Glutamatergic neuron (in vitro differentiated cells): ENCODE measurements at regions not wholly inside any gene's neighbourhood (a gene's known extent, or its start where the extent isn't known, plus 50 kb on each side); places are given as distances from the start of the nearest gene placed in this dataset.

ENCODE experiments used
- DNase-seq: peaks from one replicate; pipeline ENCODE4 v3.0.0; 2022
- H3K27ac Mint-ChIP-seq: one replicate; pipeline ENCODE4 v1.8.0; 2020; ENCODE audit warnings: mild to moderate bottlenecking, mixed read lengths, inconsistent platforms; ENCODE audit not compliant: unreplicated experiment
- H3K27me3 Mint-ChIP-seq: one replicate; pipeline ENCODE4 v1.8.0; 2020; ENCODE audit warnings: mild to moderate bottlenecking, moderate library complexity, mixed read lengths, inconsistent platforms; ENCODE audit not compliant: unreplicated experiment
- H3K36me3 Mint-ChIP-seq: one replicate; pipeline ENCODE4 v1.8.0; 2020; ENCODE audit warnings: mild to moderate bottlenecking, mixed read lengths, inconsistent platforms; ENCODE audit not compliant: unreplicated experiment
- H3K4me1 Mint-ChIP-seq: one replicate; pipeline ENCODE4 v1.8.0; 2020; ENCODE audit warnings: mild to moderate bottlenecking, low read depth, mixed read lengths, inconsistent platforms; ENCODE audit not compliant: unreplicated experiment
- H3K4me3 Mint-ChIP-seq: one replicate; pipeline ENCODE4 v1.8.0; 2020; ENCODE audit warnings: mild to moderate bottlenecking, mixed read lengths, inconsistent platforms; ENCODE audit not compliant: unreplicated experiment
- H3K9me3 Mint-ChIP-seq: one replicate; pipeline ENCODE4 v1.8.0; 2020; ENCODE audit warnings: mild to moderate bottlenecking, moderate library complexity, mixed read lengths, inconsistent platforms; ENCODE audit not compliant: unreplicated experiment
- CTCF ChIP-seq: fragments of 200-600 bp; sonication (generic); IDR thresholded peaks from one replicate; pipeline ENCODE4 v1.5.0; 2021; ENCODE audit not compliant: partially characterized antibody, unreplicated experiment

GRCh38 chr17:77649717-77650211, 308.7 kb upstream of the TNRC6C start:
- peaks cover 8% of the 10 kb centered on the region for H3K9me3 Mint-ChIP-seq
- no peak overlapping the region for H3K4me3 Mint-ChIP-seq
- H3K4me1 Mint-ChIP-seq: peaks cover 18% of the 10 kb centered on the region
- H3K27ac Mint-ChIP-seq: peak overlapping the region; percentile 28
- no peak for DNase-seq
- no peak for TF ChIP-seq CTCF
- peaks cover 26% of the 10 kb centered on the region for H3K36me3 Mint-ChIP-seq
- peaks cover 2% of the 10 kb centered on the region for H3K27me3 Mint-ChIP-seq

- H3K27me3 Mint-ChIP-seq: peaks cover 9% of the 10 kb centered on the region
- H3K27ac Mint-ChIP-seq: no peak overlapping the region
These were observed 306.5 kb upstream of the TNRC6C start for GRCh38 chr17:77651988-77652387.

GRCh38 chr17:77654296-77654695, 304.2 kb upstream of the TNRC6C start:
- H3K27me3 Mint-ChIP-seq: peaks cover 11% of the 10 kb centered on the region
- TF ChIP-seq CTCF: no peak
- H3K4me3 Mint-ChIP-seq: no peak overlapping the region
- H3K27ac Mint-ChIP-seq: no peak overlapping the region
- H3K36me3 Mint-ChIP-seq: peaks cover 22% of the 10 kb centered on the region
- H3K9me3 Mint-ChIP-seq: peaks cover 15% of the 10 kb centered on the region
- peaks cover 31% of the 10 kb centered on the region for H3K4me1 Mint-ChIP-seq
- no peak for DNase-seq

More at GRCh38 chr17:77651988-77652387, 306.5 kb upstream of the TNRC6C start:
- peaks cover 28% of the 10 kb centered on the region for H3K36me3 Mint-ChIP-seq
- no peak overlapping the region for H3K4me3 Mint-ChIP-seq
- no peak for TF ChIP-seq CTCF
- DNase-seq: no peak
- peaks cover 13% of the 10 kb centered on the region for H3K9me3 Mint-ChIP-seq
- peaks cover 22% of the 10 kb centered on the region for H3K4me1 Mint-ChIP-seq

GRCh38 chr17:77654850-77655249, 303.7 kb upstream of the TNRC6C start:
- peaks cover 19% of the 10 kb centered on the region for H3K36me3 Mint-ChIP-seq
- H3K27ac Mint-ChIP-seq: no peak overlapping the region
- no peak for TF ChIP-seq CTCF
- H3K27me3 Mint-ChIP-seq: peaks cover 9% of the 10 kb centered on the region
- H3K4me1 Mint-ChIP-seq: peaks cover 28% of the 10 kb centered on the region
- H3K9me3 Mint-ChIP-seq: peaks cover 12% of the 10 kb centered on the region
- no peak overlapping the region for H3K4me3 Mint-ChIP-seq
- DNase-seq: no peak

- H3K27ac Mint-ChIP-seq: peak overlapping the region; percentile 48
- H3K4me3 Mint-ChIP-seq: no peak overlapping the region
- TF ChIP-seq CTCF: no peak
- peaks cover 14% of the 10 kb centered on the region for H3K36me3 Mint-ChIP-seq
- peaks cover 9% of the 10 kb centered on the region for H3K27me3 Mint-ChIP-seq
- H3K9me3 Mint-ChIP-seq: peaks cover 12% of the 10 kb centered on the region
- peaks cover 20% of the 10 kb centered on the region for H3K4me1 Mint-ChIP-seq
- no peak for DNase-seq
These were observed 302.4 kb upstream of the TNRC6C start for GRCh38 chr17:77656054-77656453.
